ENCODE measurements at regions not wholly inside any gene's neighbourhood (a gene's known extent, or its start where the extent isn't known, plus 50 kb on each side); places are given as distances from the start of the nearest gene placed in this dataset.
"Not testable (repeated sequence)": the region's sequence is repeated elsewhere in the genome, so short reads cannot be mapped to it uniquely, and the experiment has no call there.

GRCh38 chr2:234564699-234565098 lies 67.8 kb upstream of the ARL4C start:
- peak; percentile 55 for DNase-seq (ENCODE audit: low spot score)

GRCh38 chr2:234559609-234560008 lies 62.7 kb upstream of the ARL4C start:
- DNase-seq (ENCODE audit: low spot score): no peak

- no peak for DNase-seq (ENCODE audit: low spot score)
These were observed 61.8 kb upstream of the ARL4C start for GRCh38 chr2:234558642-234559041.

- DNase-seq (ENCODE audit: low spot score): peak; percentile 59
These were observed 60.1 kb upstream of the ARL4C start for GRCh38 chr2:234556848-234557573.

GRCh38 chr2:234555616-234556249 lies 58.9 kb upstream of the ARL4C start:
- peak; percentile 49 for DNase-seq (ENCODE audit: low spot score)

- DNase-seq (ENCODE audit: low spot score): no peak
These were observed 58.3 kb upstream of the ARL4C start for GRCh38 chr2:234555161-234555560.

GRCh38 chr2:234553223-234553622 lies 56.3 kb upstream of the ARL4C start:
- not testable (repeated sequence) for DNase-seq (ENCODE audit: low spot score)

- peak; percentile 90 for DNase-seq (ENCODE audit: low spot score)
These were observed 53.7 kb upstream of the ARL4C start for GRCh38 chr2:234550511-234551107.

GRCh38 chr2:234550056-234550455 lies 53.2 kb upstream of the ARL4C start:
- no peak for DNase-seq (ENCODE audit: low spot score)

GRCh38 chr2:234548695-234549420 lies 52.0 kb upstream of the ARL4C start:
- peak; percentile 84 for DNase-seq (ENCODE audit: low spot score)

- DNase-seq (ENCODE audit: low spot score): no peak
These were observed 49.9 kb upstream of the ARL4C start for GRCh38 chr2:234546770-234547169.
